HEK293T (cell line): ENCODE measurements at regions not wholly inside any gene's neighbourhood (a gene's known extent, or its start where the extent isn't known, plus 50 kb on each side); places are given as distances from the start of the nearest gene placed in this dataset.

ENCODE experiments used
- BHLHE40 ChIP-seq: fragments of 450-650 bp; IDR thresholded peaks from 2 replicates; pipeline ENCODE4 v1.6.1; 2016; ENCODE audit warnings: mild to moderate bottlenecking, moderate library complexity, borderline replicate concordance
- FOXA1 ChIP-seq: fragments of 450-650 bp; IDR thresholded peaks from 2 replicates; pipeline ENCODE4 v1.6.1; 2016; ENCODE audit warnings: mild to moderate bottlenecking
- FOXK2 ChIP-seq: fragments of 450-650 bp; IDR thresholded peaks from 2 replicates; pipeline ENCODE4 v1.6.1; 2016; ENCODE audit warnings: mild to moderate bottlenecking
- PKNOX1 ChIP-seq: fragments of 450-650 bp; IDR thresholded peaks from 2 replicates; pipeline ENCODE4 v1.6.1; 2016
- SP1 ChIP-seq: fragments of 450-650 bp; IDR thresholded peaks from 2 replicates; pipeline ENCODE4 v1.6.1; 2017
- SUZ12 ChIP-seq: fragments of 450-650 bp; IDR thresholded peaks from 2 replicates; pipeline ENCODE4 v1.6.1; 2016; ENCODE audit warnings: mild to moderate bottlenecking
- TARDBP ChIP-seq: fragments of 450-650 bp; IDR thresholded peaks from 2 replicates; pipeline ENCODE4 v1.6.1; 2016

- TF ChIP-seq SP1 (no peak), PKNOX1 (no peak), SUZ12 (no peak), BHLHE40 (no peak), FOXA1 (no peak), TARDBP (no peak), FOXK2 (no peak)
These were observed 1858.6 kb upstream of the ADGRL3 start for GRCh38 chr4:59341506-59341905.
